ENCODE measurements at regions not wholly inside any gene's neighbourhood (a gene's known extent, or its start where the extent isn't known, plus 50 kb on each side); places are given as distances from the start of the nearest gene placed in this dataset.

DNA sequence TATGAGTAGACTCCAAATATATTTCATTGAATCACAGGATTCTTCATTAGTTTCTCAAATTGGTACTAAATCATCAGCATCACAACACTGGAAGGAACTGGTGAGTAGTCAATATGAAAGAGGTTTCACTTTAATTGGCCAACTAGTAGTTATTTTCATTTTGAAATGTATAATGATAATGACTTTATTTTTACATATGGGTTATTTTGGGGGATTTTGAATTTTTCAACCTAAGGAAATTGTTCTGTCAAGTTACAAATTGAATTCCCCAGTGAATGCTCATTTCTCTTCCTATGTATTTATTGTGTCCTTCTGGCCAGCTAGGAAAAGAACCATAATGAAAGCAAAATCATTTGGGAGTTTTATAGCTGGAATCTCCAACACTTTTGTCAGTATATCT, 174.2 kb upstream of the ATP2B1 start:
- TF ChIP-seq, protein P1, sequence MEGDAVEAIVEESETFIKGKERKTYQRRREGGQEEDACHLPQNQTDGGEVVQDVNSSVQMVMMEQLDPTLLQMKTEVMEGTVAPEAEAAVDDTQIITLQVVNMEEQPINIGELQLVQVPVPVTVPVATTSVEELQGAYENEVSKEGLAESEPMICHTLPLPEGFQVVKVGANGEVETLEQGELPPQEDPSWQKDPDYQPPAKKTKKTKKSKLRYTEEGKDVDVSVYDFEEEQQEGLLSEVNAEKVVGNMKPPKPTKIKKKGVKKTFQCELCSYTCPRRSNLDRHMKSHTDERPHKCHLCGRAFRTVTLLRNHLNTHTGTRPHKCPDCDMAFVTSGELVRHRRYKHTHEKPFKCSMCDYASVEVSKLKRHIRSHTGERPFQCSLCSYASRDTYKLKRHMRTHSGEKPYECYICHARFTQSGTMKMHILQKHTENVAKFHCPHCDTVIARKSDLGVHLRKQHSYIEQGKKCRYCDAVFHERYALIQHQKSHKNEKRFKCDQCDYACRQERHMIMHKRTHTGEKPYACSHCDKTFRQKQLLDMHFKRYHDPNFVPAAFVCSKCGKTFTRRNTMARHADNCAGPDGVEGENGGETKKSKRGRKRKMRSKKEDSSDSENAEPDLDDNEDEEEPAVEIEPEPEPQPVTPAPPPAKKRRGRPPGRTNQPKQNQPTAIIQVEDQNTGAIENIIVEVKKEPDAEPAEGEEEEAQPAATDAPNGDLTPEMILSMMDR (conservative IDR thresholded peaks at IDR 0.05 in 1 of 2, IDR thresholded peaks at IDR 0.05 in 1 of 2; ENCODE audit: extremely low read depth in 1 of 2, insufficient read depth in 1 of 2, low read depth in 1 of 2, low read length in 2 of 2): no peak
- no peak for TF ChIP-seq EZH2 (IDR thresholded peaks at IDR 0.05; ENCODE audit: borderline replicate concordance, low read length)
